Breast epithelium (tissue), 4 donors: ENCODE measurements at regions not wholly inside any gene's neighbourhood (a gene's known extent, or its start where the extent isn't known, plus 50 kb on each side); places are given as distances from the start of the nearest gene placed in this dataset.

ENCODE experiments used
- DNase-seq, 2 donors: peaks; one replicate each; pipeline ENCODE4 v3.0.0-alpha.2; 2019; ENCODE audit warnings: low spot score in 2 of 2
- H3K27ac ChIP-seq, 2 donors: fragments of 200-600 bp; sonication (generic) in 1 of 2; one replicate each; pipeline ENCODE4 v1.5.1; 2016 to 2019; ENCODE audit warnings: mild to moderate bottlenecking in 1 of 2
- H3K27me3 ChIP-seq, 2 donors: fragments of 200-600 bp; sonication (generic) in 1 of 2; one replicate each; pipeline versions ENCODE4 v1.5.1 to v1.6.0; 2017 to 2019; ENCODE audit warnings: control low read depth in 1 of 2, mild to moderate bottlenecking in 1 of 2
- H3K36me3 ChIP-seq: fragments of 200-600 bp; one replicate; pipeline ENCODE4 v1.5.1; 2019
- H3K4me1 ChIP-seq, 2 donors: fragments of 200-600 bp; sonication (generic); one replicate each; pipeline ENCODE4 v1.5.1; 2016 to 2019; ENCODE audit warnings: control low read depth in 1 of 2
- H3K4me3 ChIP-seq, 3 donors: fragments of 200-600 bp; sonication (generic); 1 replicate in 2 of 3; 2 replicates in 1 of 3; pipeline ENCODE4 v1.5.1; 2016 to 2019; ENCODE audit warnings: mild to moderate bottlenecking in 3 of 3, moderate library complexity in 2 of 3
- H3K9me3 ChIP-seq, 2 donors: fragments of 200-600 bp; sonication (generic) in 1 of 2; one replicate each; pipeline ENCODE4 v1.5.1; 2016 to 2019; ENCODE audit warnings: control low read depth in 1 of 2
- CTCF ChIP-seq, 3 donors: fragments of 450-650 bp; IDR thresholded peaks; one replicate each; pipeline ENCODE4 v1.5.1; 2016 to 2017; ENCODE audit warnings: antibody characterized with exemption in 3 of 3, mild to moderate bottlenecking in 3 of 3, moderate library complexity in 3 of 3
- POLR2A ChIP-seq: fragments of 450-650 bp; IDR thresholded peaks from one replicate; pipeline ENCODE4 v1.6.1; 2016; ENCODE audit warnings: antibody characterized with exemption, mild to moderate bottlenecking, moderate library complexity
- POLR2AphosphoS5 ChIP-seq, 3 donors: sonication (generic); formaldehyde crosslinking; IDR thresholded peaks; one replicate each; pipeline ENCODE4 v1.6.1; 2017; ENCODE audit warnings: antibody characterized with exemption in 3 of 3
- intact Hi-C: fragments of 100-400 bp; cut with DNase I; formaldehyde crosslinking; loops from one replicate; pipeline ENCODE4 v1.15.1; 2023; ENCODE audit warnings: low total_unique reads

GRCh38 chr1:87961992-87962391, 633.3 kb downstream of the LMO4 start:
- no peak for DNase-seq
- H3K27ac ChIP-seq: no peak overlapping the region
- no peak for TF ChIP-seq POLR2AphosphoS5 (IDR thresholded peaks at IDR 0.05)
- no peak for TF ChIP-seq POLR2A
- no peak for TF ChIP-seq CTCF (IDR thresholded peaks at IDR 0.05)
- H3K36me3 ChIP-seq: no peaks in the 10 kb centered on the region
- H3K27me3 ChIP-seq: no peaks in the 10 kb centered on the region
- no peaks in the 10 kb centered on the region for H3K9me3 ChIP-seq
- intact Hi-C loops: loop anchor here (10.0 kb wide), 1 partner anchor 647 kb away; no protein-coding TSS in a partner anchor
- H3K4me1 ChIP-seq: no peaks in the 10 kb centered on the region
- no peak overlapping the region for H3K4me3 ChIP-seq

- no peaks in the 10 kb centered on the region for H3K36me3 ChIP-seq
- intact Hi-C loops: loop anchor here (10.0 kb wide), 1 partner anchor 649 kb away; no protein-coding TSS in a partner anchor
These were observed 634.9 kb downstream of the LMO4 start for GRCh38 chr1:87963556-87963955.

GRCh38 chr1:87965193-87965592, 636.5 kb downstream of the LMO4 start:
- Histone ChIP-seq H3K9me3 (no peaks in the 10 kb centered on the region), H3K36me3 (no peaks in the 10 kb centered on the region), H3K27me3 (no peaks in the 10 kb centered on the region), H3K27ac (no peak overlapping the region), H3K4me1 (peaks cover 0 to 8% of the 10 kb centered on the region in 2 donors), H3K4me3 (no peak overlapping the region)
- intact Hi-C loops: loop anchor here (10.0 kb wide), 1 partner anchor 650 kb away; no protein-coding TSS in a partner anchor
- TF ChIP-seq POLR2AphosphoS5 (IDR thresholded peaks at IDR 0.05) (no peak), POLR2A (no peak), CTCF (IDR thresholded peaks at IDR 0.05) (no peak)
- no peak for DNase-seq

More at GRCh38 chr1:87963556-87963955, 634.9 kb downstream of the LMO4 start:
- Histone ChIP-seq H3K4me1 (peaks cover 0 to 6% of the 10 kb centered on the region in 2 donors), H3K27me3 (no peaks in the 10 kb centered on the region), H3K4me3 (no peak overlapping the region), H3K27ac (no peak overlapping the region), H3K9me3 (no peaks in the 10 kb centered on the region)
- no peak for TF ChIP-seq CTCF (IDR thresholded peaks at IDR 0.05)
- TF ChIP-seq POLR2AphosphoS5 (IDR thresholded peaks at IDR 0.05): no peak
- TF ChIP-seq POLR2A: no peak
- DNase-seq: no peak

- no peak for DNase-seq
- H3K27ac ChIP-seq: peak overlapping the region; percentile 29 to 54
These were observed 639.7 kb downstream of the LMO4 start for GRCh38 chr1:87968197-87968955.

More at GRCh38 chr1:87968197-87968955, 639.7 kb downstream of the LMO4 start:
- peaks cover 0 to 8% of the 10 kb centered on the region in 2 donors for H3K4me1 ChIP-seq
- H3K9me3 ChIP-seq: no peaks in the 10 kb centered on the region
- no peaks in the 10 kb centered on the region for H3K36me3 ChIP-seq
- intact Hi-C loops: loop anchor here (10.0 kb wide), 1 partner anchor 654 kb away; no protein-coding TSS in a partner anchor
- TF ChIP-seq CTCF (IDR thresholded peaks at IDR 0.05) (no peak), POLR2AphosphoS5 (IDR thresholded peaks at IDR 0.05) (no peak), POLR2A (no peak)
- H3K4me3 ChIP-seq: no peak overlapping the region
- H3K27me3 ChIP-seq: no peaks in the 10 kb centered on the region
